GM21381 (cell line): ENCODE measurements at regions not wholly inside any gene's neighbourhood (a gene's known extent, or its start where the extent isn't known, plus 50 kb on each side); places are given as distances from the start of the nearest gene placed in this dataset.

Experiments used
- ATAC-seq: cut with Tn5 transposase; IDR thresholded peaks from one replicate; pipeline ENCODE4 v1.9.1; 2021; ENCODE audit warnings: mild to moderate bottlenecking, moderate library complexity; ENCODE audit not compliant: unreplicated experiment

GRCh38 chr3:18835021-18835420 lies 313.3 kb upstream of the KCNH8 start:
- no peak for ATAC-seq

GRCh38 chr3:18830087-18830486 lies 318.2 kb upstream of the KCNH8 start:
- ATAC-seq = no peak

- ATAC-seq = no peak
Measured at GRCh38 chr3:18828637-18829036, 319.7 kb upstream of the KCNH8 start.

- ATAC-seq = no peak
Measured at GRCh38 chr3:18827664-18828063, 320.6 kb upstream of the KCNH8 start.

GRCh38 chr3:18825665-18826064 lies 322.6 kb upstream of the KCNH8 start:
- ATAC-seq = no peak

- no peak for ATAC-seq
Measured at GRCh38 chr3:18813300-18813699, 335.0 kb upstream of the KCNH8 start.

- ATAC-seq = no peak
Measured at GRCh38 chr3:18812316-18812715, 336.0 kb upstream of the KCNH8 start.

GRCh38 chr3:18810306-18810661 lies 338.0 kb upstream of the KCNH8 start:
- no peak for ATAC-seq

- ATAC-seq = no peak
Measured at GRCh38 chr3:18809640-18810305, 338.5 kb upstream of the KCNH8 start.

- no peak for ATAC-seq
Measured at GRCh38 chr3:18808429-18808828, 339.9 kb upstream of the KCNH8 start.

- no peak for ATAC-seq
Measured at GRCh38 chr3:18807593-18807992, 340.7 kb upstream of the KCNH8 start.

GRCh38 chr3:18806633-18807032 lies 341.7 kb upstream of the KCNH8 start:
- ATAC-seq = no peak

GRCh38 chr3:18797378-18797777 lies 350.9 kb upstream of the KCNH8 start:
- no peak for ATAC-seq

GRCh38 chr3:18795078-18795477 lies 353.2 kb upstream of the KCNH8 start:
- ATAC-seq = no peak

- no peak for ATAC-seq
Measured at GRCh38 chr3:18791752-18792151, 356.6 kb upstream of the KCNH8 start.

GRCh38 chr3:18791182-18791581 lies 357.1 kb upstream of the KCNH8 start:
- no peak for ATAC-seq

GRCh38 chr3:18790384-18790783 lies 357.9 kb upstream of the KCNH8 start:
- no peak for ATAC-seq

GRCh38 chr3:18789734-18790133 lies 358.6 kb upstream of the KCNH8 start:
- no peak for ATAC-seq

GRCh38 chr3:18787441-18787840 lies 360.9 kb upstream of the KCNH8 start:
- no peak for ATAC-seq

GRCh38 chr3:18786650-18787323 lies 361.5 kb upstream of the KCNH8 start:
- ATAC-seq = no peak

GRCh38 chr3:18782191-18782590 lies 357.1 kb upstream of the SATB1 start:
- no peak for ATAC-seq

GRCh38 chr3:18780959-18781358 lies 355.8 kb upstream of the SATB1 start:
- no peak for ATAC-seq

- no peak for ATAC-seq
Measured at GRCh38 chr3:18779704-18780103, 354.6 kb upstream of the SATB1 start.
